Epithelial cell of proximal tubule (primary cell): ENCODE measurements at regions not wholly inside any gene's neighbourhood (a gene's known extent, or its start where the extent isn't known, plus 50 kb on each side); places are given as distances from the start of the nearest gene placed in this dataset.

ENCODE experiments used
- DNase-seq: peaks from one replicate; pipeline ENCODE4 v3.0.0-alpha.2; 2011; ENCODE audit warnings: low read depth
- H3K4me3 ChIP-seq: 2 replicates; pipeline ENCODE4 v1.5.1; 2011; ENCODE audit warnings: low read depth, mild to moderate bottlenecking, low read length
- CTCF ChIP-seq: conservative IDR thresholded peaks from 2 replicates; pipeline ENCODE4 v1.5.1; 2012; ENCODE audit warnings: low read depth, mild to moderate bottlenecking, low read length

- no peak for TF ChIP-seq CTCF
- no peak for DNase-seq
- no peak overlapping the region for H3K4me3 ChIP-seq
These were observed 106.3 kb upstream of the JUN start for GRCh38 chr1:58890113-58890512.

GRCh38 chr1:58890609-58891008 is 106.8 kb upstream of the JUN start:
- TF ChIP-seq CTCF: no peak
- DNase-seq: no peak
- no peak overlapping the region for H3K4me3 ChIP-seq

GRCh38 chr1:58891347-58891746 is 107.5 kb upstream of the JUN start:
- no peak overlapping the region for H3K4me3 ChIP-seq
- no peak for TF ChIP-seq CTCF
- DNase-seq: no peak

GRCh38 chr1:58893257-58893869 is 109.5 kb upstream of the JUN start:
- DNase-seq: no peak
- H3K4me3 ChIP-seq: no peak overlapping the region
- TF ChIP-seq CTCF: no peak

GRCh38 chr1:58895082-58895481 is 111.2 kb upstream of the JUN start:
- no peak for DNase-seq
- no peak overlapping the region for H3K4me3 ChIP-seq
- TF ChIP-seq CTCF: no peak

GRCh38 chr1:58895559-58896145 is 111.8 kb upstream of the JUN start:
- TF ChIP-seq CTCF: no peak
- no peak for DNase-seq
- no peak overlapping the region for H3K4me3 ChIP-seq
